ENCODE measurements at regions not wholly inside any gene's neighbourhood (a gene's known extent, or its start where the extent isn't known, plus 50 kb on each side); places are given as distances from the start of the nearest gene placed in this dataset.
"Not testable (repeated sequence)": the region's sequence is repeated elsewhere in the genome, so short reads cannot be mapped to it uniquely, and the experiment has no call there.

GRCh38 chr15:77875066-77875721 is 202.3 kb downstream of the TBC1D2B start:
- H3K4me1 ChIP-seq (ENCODE audit: insufficient read depth, low read length); H3K79me2 ChIP-seq (ENCODE audit: insufficient read depth, low read length); H3K27ac ChIP-seq (ENCODE audit: extremely low read length, insufficient read depth, low read length); H3K4me2 ChIP-seq (ENCODE audit: low read depth, low read length); H3K9ac ChIP-seq (ENCODE audit: insufficient read depth, low read depth, low read length); H3K4me3 ChIP-seq (replicated peaks in 1 of 3; ENCODE audit: insufficient read depth in 1 of 3, low read depth in 2 of 3, low read length in 3 of 3); POLR2A ChIA-PET; H3K9me3 ChIP-seq (ENCODE audit: low read length); intact Hi-C loops (cut with micrococcal nuclease; ENCODE audit: unreplicated experiment); FAIRE-seq; H4K20me1 ChIP-seq (ENCODE audit: insufficient read depth, low read length); H3K36me3 ChIP-seq (replicated peaks in 1 of 2; ENCODE audit: control insufficient read depth in 1 of 2, insufficient read depth in 2 of 2, low read length in 2 of 2); H2AFZ ChIP-seq (ENCODE audit: low read length); BruUV-seq (replicated peaks); H3K27me3 ChIP-seq (ENCODE audit: control insufficient read depth in 1 of 2, insufficient read depth in 2 of 2, low read length in 2 of 2); in situ Hi-C loops (cut with HindIII; ENCODE audit: extremely low pct_ligation_motif_present, low pct_unique_long_range_greater_than_20kb): not testable (repeated sequence)
- 13% methylated on average over 3 of the region's 13 CpGs for WGBS (ENCODE audit: low lambda C conversion rate)
- DNase-seq (ENCODE audit: low spot score) (peak; percentile 48), ATAC-seq (peak; percentile 80)
- CTCF ChIA-PET (ENCODE audit: low intra/inter-chr PET ratio, low total read pairs), result interaction anchor here (1.4 kb wide), 1 partner anchor 242 kb away, joined by 8 read pairs; the partner anchor contains the start of gene LINGO1
- TF ChIP-seq HNRNPL (IDR thresholded peaks at IDR 0.05; ENCODE audit: low read depth, low read length), result 0 out of 2 replicates have a peak, but pooled peaks have one; percentile 22
- TF ChIP-seq STAG1 (CRISPR knock-in tag; IDR thresholded peaks at IDR 0.05), result peak; percentile 63
- peak; percentile 41; the same call in 1 of the 2 replicates for TF ChIP-seq RAD21 (CRISPR knock-in tag; IDR thresholded peaks at IDR 0.05)
- peak; percentile 80 for TF ChIP-seq CTCF (CRISPR knock-in tag; IDR thresholded peaks at IDR 0.05)

DNA sequence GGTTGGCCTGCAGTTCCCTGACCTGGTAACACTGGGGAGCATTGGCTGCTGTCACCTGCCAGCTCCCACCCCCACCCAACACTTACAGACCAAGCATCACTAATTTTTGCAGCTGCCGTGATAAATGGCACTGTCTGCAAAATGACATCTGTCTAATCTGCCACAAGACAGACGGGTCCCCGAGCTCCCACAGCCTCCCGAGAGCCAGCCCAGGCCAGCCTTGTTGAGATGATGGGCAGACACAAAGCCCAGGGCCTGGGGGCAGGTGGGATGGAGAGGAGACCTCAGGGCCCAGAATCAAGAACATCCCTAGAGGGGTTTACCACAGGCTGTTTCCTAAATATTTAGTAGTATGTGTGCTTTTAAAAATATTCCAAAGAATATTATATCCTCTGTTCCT is 203.4 kb downstream of the TBC1D2B start:
- Histone ChIP-seq H3K4me3 (replicated peaks in 1 of 3; ENCODE audit: insufficient read depth in 1 of 3, low read depth in 2 of 3, low read length in 3 of 3) (no peak overlapping the region), H3K27ac (ENCODE audit: extremely low read length, insufficient read depth, low read length) (no peak overlapping the region), H3K36me3 (replicated peaks in 1 of 2; ENCODE audit: control insufficient read depth in 1 of 2, insufficient read depth in 2 of 2, low read length in 2 of 2) (no peaks in the 10 kb centered on the region), H3K9ac (ENCODE audit: insufficient read depth, low read depth, low read length) (no peak overlapping the region), H3K27me3 (ENCODE audit: control insufficient read depth in 1 of 2, insufficient read depth in 2 of 2, low read length in 2 of 2) (no peaks in the 10 kb centered on the region; a peak in 2 of 5 replicates), H3K4me1 (ENCODE audit: insufficient read depth, low read length) (0 out of 2 replicates have a peak, but pooled peaks cover 5% of the 10 kb centered on the region), H3K9me3 (ENCODE audit: low read length) (no peaks in the 10 kb centered on the region), H2AFZ (ENCODE audit: low read length) (no peak overlapping the region), H3K4me2 (ENCODE audit: low read depth, low read length) (no peak overlapping the region), H4K20me1 (ENCODE audit: insufficient read depth, low read length) (no peaks in the 10 kb centered on the region), H3K79me2 (ENCODE audit: insufficient read depth, low read length) (no peaks in the 10 kb centered on the region)
- intact Hi-C loops (cut with micrococcal nuclease; ENCODE audit: unreplicated experiment) (no loop called here), in situ Hi-C loops (cut with HindIII; ENCODE audit: extremely low pct_ligation_motif_present, low pct_unique_long_range_greater_than_20kb) (no loop called here)
- no peak for DNase-seq (ENCODE audit: low spot score)
- 0% methylated on average over 4 of the region's 4 CpGs for WGBS (ENCODE audit: low lambda C conversion rate)
- no peak for ATAC-seq
- ChIA-PET CTCF (ENCODE audit: low intra/inter-chr PET ratio, low total read pairs) (no interaction called here), POLR2A (no interaction called here)
- no peak for FAIRE-seq
- BruUV-seq (replicated peaks), result no TSS peak
- no peak for TF ChIP-seq ZNF841 (CRISPR knock-in tag; IDR thresholded peaks at IDR 0.05; ENCODE audit: borderline replicate concordance)
- TF ChIP-seq, protein P1, sequence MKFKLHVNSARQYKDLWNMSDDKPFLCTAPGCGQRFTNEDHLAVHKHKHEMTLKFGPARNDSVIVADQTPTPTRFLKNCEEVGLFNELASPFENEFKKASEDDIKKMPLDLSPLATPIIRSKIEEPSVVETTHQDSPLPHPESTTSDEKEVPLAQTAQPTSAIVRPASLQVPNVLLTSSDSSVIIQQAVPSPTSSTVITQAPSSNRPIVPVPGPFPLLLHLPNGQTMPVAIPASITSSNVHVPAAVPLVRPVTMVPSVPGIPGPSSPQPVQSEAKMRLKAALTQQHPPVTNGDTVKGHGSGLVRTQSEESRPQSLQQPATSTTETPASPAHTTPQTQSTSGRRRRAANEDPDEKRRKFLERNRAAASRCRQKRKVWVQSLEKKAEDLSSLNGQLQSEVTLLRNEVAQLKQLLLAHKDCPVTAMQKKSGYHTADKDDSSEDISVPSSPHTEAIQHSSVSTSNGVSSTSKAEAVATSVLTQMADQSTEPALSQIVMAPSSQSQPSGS (CRISPR knock-in tag; IDR thresholded peaks at IDR 0.05), result no peak
- TF ChIP-seq MIER2 (CRISPR knock-in tag; IDR thresholded peaks at IDR 0.05), result no peak
- TF ChIP-seq ARNT2 (CRISPR knock-in tag; IDR thresholded peaks at IDR 0.05; ENCODE audit: low read depth), result no peak
- TF ChIP-seq FOXC1 (CRISPR knock-in tag; IDR thresholded peaks at IDR 0.05; ENCODE audit: borderline replicate concordance), result no peak
- no peak for TF ChIP-seq MXD3 (CRISPR knock-in tag; IDR thresholded peaks at IDR 0.05)
- TF ChIP-seq ZNF235 (CRISPR knock-in tag; IDR thresholded peaks at IDR 0.05; ENCODE audit: borderline replicate concordance), result no peak
- no peak for TF ChIP-seq ZNF788 (CRISPR knock-in tag; IDR thresholded peaks at IDR 0.05; ENCODE audit: borderline replicate concordance)
- no peak for TF ChIP-seq ZNF101 (CRISPR knock-in tag; IDR thresholded peaks at IDR 0.05; ENCODE audit: borderline replicate concordance, low read depth)
- TF ChIP-seq ATM (IDR thresholded peaks at IDR 0.05; ENCODE audit: borderline replicate concordance), result no peak
